Cardiac muscle cell (in vitro differentiated cells and primary cell): ENCODE measurements at regions not wholly inside any gene's neighbourhood (a gene's known extent, or its start where the extent isn't known, plus 50 kb on each side); places are given as distances from the start of the nearest gene placed in this dataset.

Experiments used
- DNase-seq, 2 donors: peaks; one replicate each; pipeline versions ENCODE4 v3.0.0 to v3.0.0-alpha.2; 2010 to 2017; ENCODE audit warnings: low read depth in 1 of 2, low spot score in 1 of 2
- H3K27ac ChIP-seq: fragments of 200-600 bp; sonication (generic); 2 replicates; pipeline ENCODE4 v1.5.1; 2016
- H3K27me3 ChIP-seq: fragments of 200-600 bp; sonication (generic); 2 replicates; pipeline ENCODE4 v1.6.0; 2016; ENCODE audit warnings: control low read depth
- H3K36me3 ChIP-seq: fragments of 200-600 bp; sonication (generic); 2 replicates; pipeline ENCODE4 v1.5.1; 2016; ENCODE audit warnings: control low read depth
- H3K4me1 ChIP-seq: fragments of 200-600 bp; sonication (generic); 2 replicates; pipeline ENCODE4 v1.8.1; 2017; ENCODE audit warnings: low read depth, mild to moderate bottlenecking, mixed run types
- H3K4me3 ChIP-seq: fragments of 200-600 bp; sonication (generic); 2 replicates; pipeline ENCODE4 v1.5.1; 2016; ENCODE audit warnings: mild to moderate bottlenecking
- H3K9me3 ChIP-seq: fragments of 200-600 bp; sonication (generic); 2 replicates; pipeline ENCODE4 v1.5.1; 2017; ENCODE audit warnings: low read depth, mild to moderate bottlenecking, control low read depth
- CTCF ChIP-seq: IDR thresholded peaks from 2 replicates; pipeline ENCODE4 v1.5.1; 2012; ENCODE audit warnings: low read depth, mild to moderate bottlenecking, low read length

GRCh38 chr10:80697926-80698325, 160.2 kb downstream of the SH2D4B start:
- DNase-seq: no peak

GRCh38 chr10:80699602-80700039, 161.9 kb downstream of the SH2D4B start:
- Histone ChIP-seq H3K27me3 (no peaks in the 10 kb centered on the region), H3K9me3 (no peaks in the 10 kb centered on the region), H3K4me1 (peaks cover 7% of the 10 kb centered on the region), H3K27ac (no peak overlapping the region), H3K4me3 (no peak overlapping the region), H3K36me3 (no peaks in the 10 kb centered on the region)
- DNase-seq: peak; percentile 73 to 92
- peak; percentile 92 for TF ChIP-seq CTCF

More at GRCh38 chr10:80697926-80698325, 160.2 kb downstream of the SH2D4B start:
- Histone ChIP-seq H3K4me1 (peaks cover 7% of the 10 kb centered on the region), H3K27me3 (no peaks in the 10 kb centered on the region), H3K27ac (no peak overlapping the region), H3K9me3 (no peaks in the 10 kb centered on the region), H3K4me3 (no peak overlapping the region), H3K36me3 (no peaks in the 10 kb centered on the region)
- TF ChIP-seq CTCF: no peak

- Histone ChIP-seq H3K9me3 (no peaks in the 10 kb centered on the region), H3K27me3 (no peaks in the 10 kb centered on the region), H3K36me3 (no peaks in the 10 kb centered on the region), H3K4me3 (no peak overlapping the region), H3K27ac (no peak overlapping the region), H3K4me1 (peaks cover 7% of the 10 kb centered on the region)
- DNase-seq: no peak
- TF ChIP-seq CTCF: no peak
Measured at GRCh38 chr10:80700252-80700651, 162.6 kb downstream of the SH2D4B start.

- peaks cover 7% of the 10 kb centered on the region for H3K4me1 ChIP-seq
- TF ChIP-seq CTCF: no peak
- no peak overlapping the region for H3K27ac ChIP-seq
- no peaks in the 10 kb centered on the region for H3K27me3 ChIP-seq
- no peak overlapping the region for H3K4me3 ChIP-seq
- H3K9me3 ChIP-seq: no peaks in the 10 kb centered on the region
- no peaks in the 10 kb centered on the region for H3K36me3 ChIP-seq
- DNase-seq: no peak
Measured at GRCh38 chr10:80700760-80701444, 163.2 kb downstream of the SH2D4B start.

GRCh38 chr10:80701706-80702105, 164.0 kb downstream of the SH2D4B start:
- H3K27ac ChIP-seq: no peak overlapping the region
- H3K27me3 ChIP-seq: no peaks in the 10 kb centered on the region
- TF ChIP-seq CTCF: no peak
- no peak for DNase-seq
- no peak overlapping the region for H3K4me3 ChIP-seq
- peaks cover 7% of the 10 kb centered on the region for H3K4me1 ChIP-seq
- H3K36me3 ChIP-seq: no peaks in the 10 kb centered on the region
- H3K9me3 ChIP-seq: no peaks in the 10 kb centered on the region
